Keratinocyte (primary cell): ENCODE measurements at regions not wholly inside any gene's neighbourhood (a gene's known extent, or its start where the extent isn't known, plus 50 kb on each side); places are given as distances from the start of the nearest gene placed in this dataset.

ENCODE experiments used
- DNase-seq: peaks from one replicate; pipeline ENCODE4 v3.0.0-alpha.2; 2011; ENCODE audit warnings: low read depth, missing footprints, low spot score
- FAIRE-seq: peaks from 2 replicates; lab custom pipeline; 2011; peaks lifted over from hg19 to GRCh38; lab: Jason Lieb, UNC
- H2AFZ ChIP-seq: 2 replicates; pipeline ENCODE4 v1.6.0; 2012; ENCODE audit warnings: low read length, control low read depth, inconsistent platforms; ENCODE audit not compliant: control insufficient read depth
- H3K27ac ChIP-seq: 2 replicates; pipeline ENCODE4 v1.5.1; 2011; ENCODE audit warnings: low read length; ENCODE audit not compliant: control insufficient read depth, insufficient read depth
- H3K27me3 ChIP-seq: 3 replicates; pipeline ENCODE4 v1.6.0; 2011; ENCODE audit warnings: low read length; ENCODE audit not compliant: control insufficient read depth, insufficient read depth; ENCODE audit errors: extremely low read depth
- H3K36me3 ChIP-seq, 2 experiments: 2 replicates in 1 of 2; 3 replicates in 1 of 2; pipeline ENCODE4 v1.5.1; 2011; ENCODE audit warnings: low read length in 2 of 2, mild to moderate bottlenecking in 1 of 2; ENCODE audit not compliant: control insufficient read depth in 2 of 2, insufficient read depth in 2 of 2; ENCODE audit errors: extremely low read depth in 1 of 2
- H3K4me1 ChIP-seq: 3 replicates; pipeline ENCODE4 v1.5.1; 2011; ENCODE audit warnings: low read length; ENCODE audit not compliant: control insufficient read depth, insufficient read depth; ENCODE audit errors: extremely low read depth
- H3K4me2 ChIP-seq: 3 replicates; pipeline ENCODE4 v1.6.0; 2011; ENCODE audit warnings: low read depth, low read length; ENCODE audit not compliant: control insufficient read depth, insufficient read depth; ENCODE audit errors: extremely low read depth
- H3K4me3 ChIP-seq, 3 experiments: fragments of 200-600 bp in 1 of 3; sonication (generic) in 1 of 3; 2 replicates in 2 of 3; 3 replicates in 1 of 3; pipeline ENCODE4 v1.5.1; 2011 to 2016; ENCODE audit warnings: low read length in 3 of 3, mild to moderate bottlenecking in 3 of 3, control low read depth in 2 of 3, inconsistent platforms in 1 of 3, low read depth in 1 of 3, mixed read lengths in 1 of 3, mixed run types in 1 of 3, moderate library complexity in 1 of 3; ENCODE audit not compliant: control insufficient read depth in 2 of 3, insufficient read depth in 2 of 3; ENCODE audit errors: extremely low read depth in 1 of 3
- H3K79me2 ChIP-seq: 2 replicates; pipeline ENCODE4 v1.6.0; 2012; ENCODE audit warnings: low read length; ENCODE audit not compliant: control insufficient read depth, insufficient read depth
- H3K9ac ChIP-seq: 3 replicates; pipeline ENCODE4 v1.6.0; 2011; ENCODE audit warnings: low read length; ENCODE audit not compliant: control insufficient read depth, insufficient read depth; ENCODE audit errors: extremely low read depth
- H3K9me1 ChIP-seq: 3 replicates; pipeline ENCODE4 v1.6.0; 2011; ENCODE audit warnings: low read length; ENCODE audit not compliant: control insufficient read depth, insufficient read depth; ENCODE audit errors: extremely low read depth
- H3K9me3 ChIP-seq: 2 replicates; pipeline ENCODE4 v1.5.1; 2012; ENCODE audit warnings: low read depth, low read length; ENCODE audit not compliant: control insufficient read depth
- H4K20me1 ChIP-seq: 3 replicates; pipeline ENCODE4 v1.6.0; 2011; ENCODE audit warnings: low read length; ENCODE audit not compliant: control insufficient read depth, insufficient read depth; ENCODE audit errors: extremely low read depth
- CTCF ChIP-seq, 3 experiments: IDR thresholded peaks in 1 of 3; conservative IDR thresholded peaks in 1 of 3; optimal IDR thresholded peaks in 1 of 3; 2 replicates in 2 of 3; 3 replicates in 1 of 3; pipeline versions ENCODE3 to v1.5.1; 2011; ENCODE audit warnings: low read length in 3 of 3, mild to moderate bottlenecking in 3 of 3, moderate library complexity in 2 of 3, control low read depth in 1 of 3, inconsistent platforms in 1 of 3; ENCODE audit not compliant: insufficient read depth in 2 of 3; ENCODE audit errors: extremely low read depth in 1 of 3
- EZH2 ChIP-seq: IDR thresholded peaks from one replicate; pipeline ENCODE4 v1.6.1; 2012; ENCODE audit warnings: inconsistent platforms, mild to moderate bottlenecking, low read length, moderate library complexity
- dilution Hi-C: fragments of 300-500 bp; cut with MboI; formaldehyde crosslinking; loops from one replicate; pipeline ENCODE4 v1.7.0; 2020; ENCODE audit warnings: low sequenced_read_pairs; ENCODE audit not compliant: extremely low pct_ligation_motif_present

- H2AFZ ChIP-seq, result no peak overlapping the region
- FAIRE-seq (no peak), DNase-seq (no peak)
- dilution Hi-C loops, result no loop called here
- H3K4me3 ChIP-seq, result no peak overlapping the region
- H3K4me2 ChIP-seq, result no peak overlapping the region
- no peaks in the 10 kb centered on the region for H3K27me3 ChIP-seq
- H3K9me1 ChIP-seq, result no peaks in the 10 kb centered on the region
- no peaks in the 10 kb centered on the region for H3K4me1 ChIP-seq
- TF ChIP-seq EZH2 (no peak), CTCF (optimal IDR thresholded peaks at IDR 0.05 in 1 of 3, IDR thresholded peaks at IDR 0.05 in 1 of 3, conservative IDR thresholded peaks at IDR 0.05 in 1 of 3; ENCODE audit: extremely low read depth in 1 of 3, insufficient read depth in 2 of 3, low read length in 3 of 3) (no peak)
- H3K9me3 ChIP-seq, result no peaks in the 10 kb centered on the region
- no peak overlapping the region for H3K27ac ChIP-seq
- H3K9ac ChIP-seq, result no peak overlapping the region
- H3K36me3 ChIP-seq, result no peaks in the 10 kb centered on the region
- H3K79me2 ChIP-seq, result no peaks in the 10 kb centered on the region
- no peaks in the 10 kb centered on the region for H4K20me1 ChIP-seq
Observed at GRCh38 chr11:27830206-27830605, 130.0 kb upstream of the BDNF start.

- TF ChIP-seq EZH2 (no peak), CTCF (optimal IDR thresholded peaks at IDR 0.05 in 1 of 3, IDR thresholded peaks at IDR 0.05 in 1 of 3, conservative IDR thresholded peaks at IDR 0.05 in 1 of 3; ENCODE audit: extremely low read depth in 1 of 3, insufficient read depth in 2 of 3, low read length in 3 of 3) (no peak)
- no peak for FAIRE-seq
- H3K9ac ChIP-seq, result no peak overlapping the region
- dilution Hi-C loops, result no loop called here
- H3K4me1 ChIP-seq, result no peaks in the 10 kb centered on the region
- no peaks in the 10 kb centered on the region for H3K36me3 ChIP-seq
- H2AFZ ChIP-seq, result no peak overlapping the region
- H3K27me3 ChIP-seq, result no peaks in the 10 kb centered on the region
- no peaks in the 10 kb centered on the region for H3K9me1 ChIP-seq
- H3K4me3 ChIP-seq, result no peak overlapping the region
- H3K4me2 ChIP-seq, result no peak overlapping the region
- no peak overlapping the region for H3K27ac ChIP-seq
- no peaks in the 10 kb centered on the region for H4K20me1 ChIP-seq
- H3K79me2 ChIP-seq, result no peaks in the 10 kb centered on the region
- no peaks in the 10 kb centered on the region for H3K9me3 ChIP-seq
- no peak for DNase-seq
Observed at GRCh38 chr11:27820249-27820648, 120.0 kb upstream of the BDNF start.
